ENCODE measurements at regions not wholly inside any gene's neighbourhood (a gene's known extent, or its start where the extent isn't known, plus 50 kb on each side); places are given as distances from the start of the nearest gene placed in this dataset.

DNA sequence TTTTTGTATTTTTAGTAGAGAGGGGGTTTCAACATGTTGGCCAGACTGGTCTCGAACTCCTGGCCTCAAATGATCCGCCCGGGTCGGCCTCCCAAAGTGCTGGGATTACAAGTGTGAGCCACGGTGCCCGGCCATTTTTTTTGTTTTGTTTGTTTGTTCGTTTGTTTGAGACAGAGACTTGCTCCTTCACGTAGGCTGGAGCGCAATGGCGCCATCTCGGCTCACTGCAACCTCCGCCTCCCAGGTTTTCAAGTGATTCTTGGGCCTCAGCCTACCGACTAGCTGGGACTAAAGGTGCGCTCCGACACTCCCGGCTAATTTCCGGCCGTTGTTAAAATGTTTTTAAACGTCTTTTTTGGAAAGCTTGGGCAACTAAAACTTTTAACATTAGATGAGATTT, 54.0 kb downstream of the SHOC1 start:
- CTCF ChIA-PET (ENCODE audit: partially characterized antibody) = interaction anchor here (0.8 to 1.6 kb wide), 6 partner anchors 10 to 334 kb away, joined by 3 to 6 read pairs (median 4); no protein-coding TSS in a partner anchor

More for the DNA sequence above, 54.0 kb downstream of the SHOC1 start:
- Histone ChIP-seq H3K18ac (ENCODE audit: extremely low read depth, low read length) (no peak overlapping the region), H3K14ac (ENCODE audit: insufficient read length) (no peak overlapping the region), H3K27me3 (replicated peaks in 1 of 4; ENCODE audit: control insufficient read depth in 3 of 4, extremely low read depth in 1 of 4, insufficient read depth in 3 of 4, low read length in 3 of 4) (no peaks in the 10 kb centered on the region), H2AK5ac (ENCODE audit: low read depth, low read length) (no peak overlapping the region), H3K79me2 (ENCODE audit: control insufficient read depth in 1 of 2, insufficient read depth in 2 of 2, low read length in 2 of 2) (no peaks in the 10 kb centered on the region), H3K36me3 (ENCODE audit: control insufficient read depth in 2 of 4, insufficient read depth in 4 of 4, low read length in 3 of 4) (no peaks in the 10 kb centered on the region), H3K4me3 (ENCODE audit: extremely low read depth in 1 of 4, insufficient read depth in 2 of 4, low read depth in 3 of 4, low read length in 4 of 4) (no peak overlapping the region), H3K9me3 (ENCODE audit: insufficient read depth in 2 of 2, low read depth in 1 of 2, low read length in 1 of 2) (no peaks in the 10 kb centered on the region), H3K4ac (replicated peaks; ENCODE audit: insufficient read length, low read depth, low read length) (no peak overlapping the region), H3K23me2 (ENCODE audit: low read depth, low read length) (no peaks in the 10 kb centered on the region; the same call in 1 of the 2 replicates), H3K4me1 (replicated peaks in 1 of 4; ENCODE audit: control insufficient read depth in 3 of 4, insufficient read depth in 4 of 4, low read length in 3 of 4) (no peaks in the 10 kb centered on the region), H2AFZ (ENCODE audit: low read length) (no peak overlapping the region), H3K27ac (ENCODE audit: low read depth, low read length) (no peak overlapping the region), H2BK12ac (ENCODE audit: low read depth, low read length) (no peak overlapping the region), H2BK15ac (ENCODE audit: low read length) (no peak overlapping the region), H4K8ac (ENCODE audit: extremely low read depth, insufficient read depth, low read length) (no peak overlapping the region), H3K23ac (ENCODE audit: insufficient read length) (no peak overlapping the region), H3K4me2 (ENCODE audit: insufficient read depth in 1 of 2, low read depth in 2 of 2, low read length in 2 of 2) (no peak overlapping the region), H2BK20ac (ENCODE audit: low read length) (no peak overlapping the region), H3K56ac (replicated peaks; ENCODE audit: insufficient read length, low read depth, low read length) (no peak overlapping the region), H3K9ac (replicated peaks in 1 of 4; ENCODE audit: extremely low read depth in 1 of 4, low read depth in 3 of 4, low read length in 3 of 4) (no peak overlapping the region), H2BK5ac (ENCODE audit: low read depth, low read length) (no peak overlapping the region), H3K79me1 (ENCODE audit: low read depth, low read length) (no peaks in the 10 kb centered on the region), H4K20me1 (replicated peaks in 1 of 2; ENCODE audit: control insufficient read depth in 1 of 2, insufficient read depth in 2 of 2, low read length in 2 of 2) (no peaks in the 10 kb centered on the region), H4K5ac (ENCODE audit: insufficient read length, low read depth, low read length) (no peak overlapping the region), H4K91ac (replicated peaks; ENCODE audit: insufficient read length, low read length) (no peak overlapping the region), H2BK120ac (replicated peaks; ENCODE audit: low read depth, low read length) (no peak overlapping the region)
- TF ChIP-seq, protein P1, sequence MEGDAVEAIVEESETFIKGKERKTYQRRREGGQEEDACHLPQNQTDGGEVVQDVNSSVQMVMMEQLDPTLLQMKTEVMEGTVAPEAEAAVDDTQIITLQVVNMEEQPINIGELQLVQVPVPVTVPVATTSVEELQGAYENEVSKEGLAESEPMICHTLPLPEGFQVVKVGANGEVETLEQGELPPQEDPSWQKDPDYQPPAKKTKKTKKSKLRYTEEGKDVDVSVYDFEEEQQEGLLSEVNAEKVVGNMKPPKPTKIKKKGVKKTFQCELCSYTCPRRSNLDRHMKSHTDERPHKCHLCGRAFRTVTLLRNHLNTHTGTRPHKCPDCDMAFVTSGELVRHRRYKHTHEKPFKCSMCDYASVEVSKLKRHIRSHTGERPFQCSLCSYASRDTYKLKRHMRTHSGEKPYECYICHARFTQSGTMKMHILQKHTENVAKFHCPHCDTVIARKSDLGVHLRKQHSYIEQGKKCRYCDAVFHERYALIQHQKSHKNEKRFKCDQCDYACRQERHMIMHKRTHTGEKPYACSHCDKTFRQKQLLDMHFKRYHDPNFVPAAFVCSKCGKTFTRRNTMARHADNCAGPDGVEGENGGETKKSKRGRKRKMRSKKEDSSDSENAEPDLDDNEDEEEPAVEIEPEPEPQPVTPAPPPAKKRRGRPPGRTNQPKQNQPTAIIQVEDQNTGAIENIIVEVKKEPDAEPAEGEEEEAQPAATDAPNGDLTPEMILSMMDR (IDR thresholded peaks at IDR 0.05; ENCODE audit: control extremely low read depth in 1 of 3, insufficient read depth in 1 of 3, low read depth in 1 of 3, low read length in 3 of 3) = peak in 2 of 3 experiments; percentile 16 to 30; a peak in 2 of 4 replicates
- TF ChIP-seq YY1 (IDR thresholded peaks at IDR 0.05; ENCODE audit: low read depth, low read length) (0 out of 2 replicates have a peak, but pooled peaks have one; percentile 43), JUN (IDR thresholded peaks at IDR 0.05; ENCODE audit: low read depth, low read length) (no peak), EP300 (IDR thresholded peaks at IDR 0.05; ENCODE audit: borderline replicate concordance in 1 of 2, low read depth in 2 of 2, low read length in 2 of 2) (no peak), RAD21 (IDR thresholded peaks at IDR 0.05 in 1 of 2, conservative IDR thresholded peaks at IDR 0.05 in 1 of 2; ENCODE audit: low read depth in 2 of 2, low read length in 2 of 2) (peak; percentile 7 to 12; a peak in 2 of 4 replicates)
- POLR2A ChIA-PET (ENCODE audit: partially characterized antibody) = no interaction called here
- 90% methylated on average over 19 of the region's 19 CpGs; no CpG with 5 or more reads in 1 of the 2 experiments for WGBS, 2 experiments (ENCODE audit: extremely low coverage in 1 of 2, insufficient coverage in 1 of 2, insufficient read length in 1 of 2, insufficient replicate concordance in 2 of 2, low coverage in 1 of 2, low lambda C conversion rate in 2 of 2, missing lambda C conversion rate in 1 of 2)
- no peak for FAIRE-seq
- peak; percentile 21 to 49 for DNase-seq (ENCODE audit: low read depth in 1 of 2, low spot score in 2 of 2)
